IPS DF 4.7 (cell line): ENCODE measurements at regions not wholly inside any gene's neighbourhood (a gene's known extent, or its start where the extent isn't known, plus 50 kb on each side); places are given as distances from the start of the nearest gene placed in this dataset.
"Not testable (repeated sequence)": the region's sequence is repeated elsewhere in the genome, so short reads cannot be mapped to it uniquely, and the experiment has no call there.

ENCODE experiments used
- DNase-seq: peaks from one replicate; pipeline ENCODE4 v3.0.0-alpha.2; 2013; ENCODE audit warnings: low spot score; ENCODE audit errors: extremely low read depth

DNA sequence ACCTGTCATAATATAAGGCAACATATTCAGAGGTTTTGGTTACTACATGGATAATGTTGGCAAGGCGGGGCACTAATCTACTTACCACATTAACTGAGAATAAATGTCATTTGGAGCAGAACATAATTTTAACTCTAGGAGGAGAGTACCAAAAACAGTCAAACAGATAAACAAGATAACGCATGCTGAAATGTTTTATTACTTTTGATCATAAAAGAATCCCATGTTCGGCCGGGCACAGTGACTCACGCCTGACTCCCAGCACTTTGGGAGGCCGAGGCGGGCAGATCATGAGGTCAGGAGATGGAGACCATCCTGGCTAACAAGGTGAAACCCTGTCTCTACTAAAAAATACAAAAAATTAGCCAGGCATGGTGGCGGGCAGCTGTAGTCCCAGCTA, 173.8 kb upstream of the NUDT12 start:
- DNase-seq: not testable (repeated sequence)

DNA sequence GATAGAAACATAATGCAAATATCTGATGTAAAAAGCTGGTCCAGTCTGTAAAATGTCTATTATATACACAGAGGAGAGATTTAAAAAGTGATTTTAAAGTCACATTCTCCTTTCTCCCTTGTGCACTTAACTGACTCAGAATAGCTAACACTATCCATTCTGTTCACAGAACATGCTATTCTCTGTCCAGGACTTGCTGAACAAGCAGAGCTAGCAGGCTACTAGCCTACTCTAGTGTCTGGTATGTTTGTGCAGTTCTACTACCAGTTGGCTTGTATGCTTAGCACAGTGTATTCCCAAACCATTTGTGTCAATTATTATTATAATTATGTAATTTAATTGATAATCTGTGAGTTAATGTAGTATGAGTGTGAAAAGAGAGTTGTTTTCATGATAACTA, 161.7 kb upstream of the NUDT12 start:
- DNase-seq: no peak

DNA sequence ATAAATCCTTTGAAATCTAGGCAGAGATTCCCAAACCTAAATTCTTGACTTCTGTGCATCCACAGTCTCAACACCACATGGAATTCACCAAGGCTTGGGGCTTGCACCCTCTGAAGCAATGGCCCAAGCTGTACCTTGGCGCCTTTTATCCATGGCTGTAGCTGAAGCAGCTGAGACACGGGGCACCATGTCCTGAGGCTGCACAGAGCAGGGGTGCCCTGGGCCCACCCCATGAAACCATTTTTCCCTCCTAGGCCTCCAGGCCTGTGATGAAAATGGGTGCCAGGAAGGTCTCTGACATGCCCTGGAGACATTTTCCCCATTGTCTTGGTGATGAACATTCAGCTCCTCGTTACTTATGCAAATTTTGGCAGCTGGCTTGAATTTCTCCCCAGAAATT, 158.6 kb upstream of the NUDT12 start:
- no peak for DNase-seq

DNA sequence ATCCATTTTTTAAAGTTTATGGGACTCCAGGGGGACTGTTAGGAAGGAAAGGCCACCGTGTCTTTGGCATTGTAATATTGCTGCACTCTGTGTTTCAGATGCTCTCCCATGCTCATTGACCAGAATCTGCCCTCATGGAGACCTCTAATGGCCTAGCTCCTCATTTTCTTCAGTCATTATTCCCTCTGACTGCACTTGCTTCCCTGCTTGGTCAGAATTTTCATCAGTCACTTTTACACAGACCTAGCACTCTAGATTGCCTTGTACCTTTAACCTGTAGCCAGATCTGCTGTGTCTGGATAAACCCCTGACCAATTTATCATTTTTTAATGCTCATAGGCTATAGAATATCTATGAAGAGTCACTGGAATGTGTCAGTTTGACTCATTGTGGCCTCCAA, 155.5 kb upstream of the NUDT12 start:
- no peak for DNase-seq

DNA sequence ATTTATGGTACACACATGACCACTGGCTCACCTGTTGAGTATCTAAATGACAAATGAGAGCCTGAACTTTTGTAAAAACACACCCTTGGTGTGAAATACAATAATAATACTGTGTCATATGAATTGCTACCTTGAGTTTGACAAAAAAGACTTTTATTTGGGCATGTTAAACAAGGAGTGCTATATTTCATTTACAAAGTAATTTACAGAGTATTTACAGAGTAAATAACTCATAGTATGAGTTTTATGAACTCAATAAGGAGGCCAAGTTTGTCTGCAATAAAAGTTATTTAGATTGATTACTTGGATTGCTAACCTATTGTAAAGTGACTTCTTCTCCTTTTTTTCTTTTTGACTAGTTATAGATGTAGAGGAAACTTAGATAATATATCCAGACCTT, 146.0 kb upstream of the NUDT12 start:
- DNase-seq: no peak

DNA sequence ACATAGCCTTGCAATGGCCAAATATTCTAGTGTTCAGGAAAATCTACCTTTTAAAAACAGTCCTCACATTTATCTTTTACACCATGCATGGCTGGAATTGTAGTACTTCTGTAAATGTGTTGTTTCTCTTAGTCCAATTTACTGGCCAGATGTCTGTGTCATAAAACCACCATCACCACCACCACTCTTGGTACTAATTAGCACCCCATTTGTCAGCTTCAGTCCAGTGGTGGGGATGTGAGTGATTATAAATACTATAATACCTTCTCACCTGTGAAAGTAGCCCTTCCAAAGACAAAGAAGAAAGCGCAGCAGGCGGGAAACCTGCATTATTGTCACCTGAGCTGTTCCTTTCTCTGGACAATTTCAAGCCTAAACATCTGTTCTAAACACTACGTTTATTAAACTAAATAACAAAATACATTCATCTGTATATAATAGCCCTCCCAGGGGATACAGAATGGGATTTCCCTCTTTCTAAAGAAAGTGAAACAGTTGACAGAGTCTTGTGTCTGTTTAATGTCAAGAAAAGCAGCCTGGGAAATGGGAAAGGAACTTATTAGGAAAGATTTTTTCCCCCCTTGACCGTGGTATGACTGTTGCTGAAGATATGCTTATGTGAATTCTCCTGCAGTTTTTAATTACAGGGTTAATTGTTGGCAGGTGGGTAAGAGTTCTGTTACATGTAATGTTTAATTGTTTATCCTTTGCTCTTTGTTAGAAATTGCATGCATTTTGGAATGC, 144.5 kb upstream of the NUDT12 start:
- no peak for DNase-seq

DNA sequence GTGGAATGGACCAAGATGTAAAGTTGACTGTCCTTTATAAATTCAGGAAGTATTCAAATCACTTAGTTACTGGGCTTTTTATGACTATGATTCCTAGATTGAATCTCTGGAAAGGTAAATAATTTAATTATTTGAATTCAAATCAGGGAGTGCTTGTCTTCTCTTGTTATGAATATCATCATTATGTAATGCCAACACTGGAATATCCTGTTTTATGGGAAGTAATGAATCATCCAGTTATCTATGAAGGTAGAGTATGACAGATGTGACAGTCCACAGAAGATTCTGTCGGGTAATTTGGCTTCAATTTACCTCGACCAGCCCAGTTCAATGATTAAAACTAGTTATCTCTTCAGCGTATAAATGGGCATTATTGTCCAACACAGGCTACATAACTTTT, 141.0 kb upstream of the NUDT12 start:
- no peak for DNase-seq

DNA sequence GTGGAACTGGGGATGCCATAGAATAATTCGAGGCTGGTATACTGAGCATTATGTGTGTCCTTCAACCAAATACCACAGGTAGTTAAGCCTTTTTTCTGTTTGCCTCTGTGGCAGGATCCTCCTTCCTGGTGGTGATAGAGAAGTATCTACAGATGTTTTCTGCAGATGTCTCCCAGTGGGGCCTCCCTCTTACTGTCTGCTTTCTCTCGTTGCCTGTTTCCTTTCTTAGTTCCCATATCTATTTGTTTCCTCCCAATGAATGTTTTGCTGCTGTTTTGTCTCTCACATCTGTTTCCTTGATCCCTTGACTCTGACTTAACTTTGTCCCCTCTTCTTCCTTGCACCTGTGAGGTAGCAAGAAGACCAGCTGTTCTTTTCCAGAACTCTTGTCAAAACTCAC, 130.9 kb upstream of the NUDT12 start:
- DNase-seq: no peak

DNA sequence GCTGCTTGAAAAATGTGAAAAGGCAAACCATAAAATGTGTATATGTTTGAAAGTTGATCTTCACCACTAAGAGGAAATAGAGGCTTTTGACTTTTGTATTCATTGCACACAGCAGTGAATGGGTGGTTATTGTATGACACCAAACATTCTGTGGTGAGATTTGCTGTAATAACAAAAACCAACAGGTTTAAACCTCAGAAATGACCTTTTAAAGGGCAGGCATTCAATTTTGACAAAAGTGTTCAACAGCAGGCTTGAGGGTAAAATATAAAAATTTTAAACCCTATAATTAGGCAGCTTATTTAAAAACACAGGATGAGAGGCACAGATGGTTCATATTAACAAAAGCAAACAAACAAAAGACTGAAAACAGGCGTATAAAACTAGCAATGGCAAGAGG, 128.1 kb upstream of the NUDT12 start:
- DNase-seq: no peak

DNA sequence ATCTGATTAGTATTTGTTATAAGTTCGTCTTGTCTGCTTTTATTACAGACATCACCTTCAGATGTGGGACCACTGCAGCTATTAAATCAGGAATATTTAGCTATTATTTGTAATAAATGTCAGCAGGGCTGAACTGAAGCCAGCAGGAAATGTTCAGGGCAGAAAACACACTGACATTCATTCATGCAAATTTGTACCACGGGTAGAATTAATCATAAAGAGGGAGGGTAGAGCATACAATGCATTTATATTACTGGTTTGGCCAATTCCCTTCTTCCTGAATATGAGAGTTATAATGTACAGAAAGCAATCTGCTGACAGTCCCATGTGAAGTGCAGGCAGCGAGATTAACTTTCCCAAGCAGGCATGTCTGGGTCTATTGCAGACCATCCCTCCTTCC, 117.3 kb upstream of the NUDT12 start:
- DNase-seq: no peak

DNA sequence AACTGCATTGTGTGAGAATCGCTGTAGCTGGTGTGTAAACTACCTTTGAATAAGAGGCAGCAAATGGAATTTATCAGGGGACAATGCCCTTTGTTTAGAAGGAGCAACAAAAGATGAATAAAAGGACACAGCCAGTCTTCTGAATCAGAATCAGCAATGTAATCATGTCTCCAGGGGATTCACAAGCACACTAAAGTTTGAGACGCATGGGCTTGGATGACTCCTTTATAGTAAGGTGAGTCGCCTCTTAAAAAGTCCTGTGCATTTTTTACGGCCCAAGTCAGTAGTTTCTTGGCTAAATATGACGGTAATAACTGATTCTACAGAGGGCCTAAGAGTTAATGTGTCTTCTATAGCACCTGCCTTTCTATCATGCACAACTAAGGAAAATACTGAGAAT, 113.6 kb upstream of the NUDT12 start:
- DNase-seq: not testable (repeated sequence)

DNA sequence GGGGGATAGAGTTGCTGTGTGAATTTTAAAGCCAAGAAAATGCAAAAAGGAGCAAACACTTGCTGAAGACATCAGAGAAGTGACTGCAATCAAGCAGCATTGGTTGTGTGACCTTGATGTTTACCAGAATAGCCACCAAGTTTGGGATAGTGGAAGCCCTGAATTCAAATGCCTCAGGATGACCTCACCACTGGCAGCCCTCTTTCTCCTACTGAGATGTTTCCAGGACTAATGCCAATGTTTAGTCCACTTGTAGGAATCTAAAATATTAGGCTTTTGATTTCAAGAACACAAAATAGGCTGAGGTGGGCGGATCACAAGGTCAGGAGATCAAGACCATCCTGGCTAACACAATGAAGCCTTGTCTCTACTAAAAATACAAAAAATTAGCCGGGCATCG, 112.2 kb upstream of the NUDT12 start:
- no peak for DNase-seq

DNA sequence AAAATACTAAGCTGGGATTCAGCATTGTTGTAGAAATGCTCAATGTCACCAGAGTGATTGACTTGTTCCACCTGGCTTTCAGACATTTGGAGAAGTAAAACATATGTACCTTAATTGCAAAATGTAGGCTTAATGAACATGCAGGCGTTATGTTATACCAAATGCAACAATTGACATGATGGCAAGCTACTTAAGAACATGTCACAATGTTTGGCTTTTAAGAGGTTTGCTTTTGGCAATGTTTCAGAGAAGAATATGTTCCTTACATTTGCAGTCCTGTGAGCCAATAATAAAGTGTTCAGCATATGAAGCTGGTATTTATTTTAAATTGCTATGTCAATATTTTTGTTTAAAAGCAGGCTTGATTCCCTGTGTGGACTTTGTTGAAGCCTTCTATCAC, 111.7 kb upstream of the NUDT12 start:
- DNase-seq: no peak

DNA sequence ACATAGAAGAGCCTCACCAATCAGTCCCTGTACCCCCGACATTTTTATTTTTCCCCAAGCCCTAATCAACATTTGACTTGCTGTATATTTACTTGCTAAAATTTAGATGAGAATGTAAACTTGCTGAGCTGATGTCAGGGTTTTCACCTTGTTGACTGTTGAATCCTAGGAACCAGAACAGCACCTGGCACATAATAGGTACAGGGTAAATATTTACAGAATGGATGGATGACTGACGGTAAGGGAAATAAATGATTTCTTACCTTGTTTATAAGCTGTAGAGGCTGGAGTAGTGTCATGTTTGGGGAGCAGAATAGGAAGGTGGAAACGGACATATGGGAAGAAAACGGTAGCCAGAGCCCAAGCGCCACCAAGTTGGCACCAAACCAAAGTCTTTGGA, 107.0 kb upstream of the NUDT12 start:
- DNase-seq: no peak

DNA sequence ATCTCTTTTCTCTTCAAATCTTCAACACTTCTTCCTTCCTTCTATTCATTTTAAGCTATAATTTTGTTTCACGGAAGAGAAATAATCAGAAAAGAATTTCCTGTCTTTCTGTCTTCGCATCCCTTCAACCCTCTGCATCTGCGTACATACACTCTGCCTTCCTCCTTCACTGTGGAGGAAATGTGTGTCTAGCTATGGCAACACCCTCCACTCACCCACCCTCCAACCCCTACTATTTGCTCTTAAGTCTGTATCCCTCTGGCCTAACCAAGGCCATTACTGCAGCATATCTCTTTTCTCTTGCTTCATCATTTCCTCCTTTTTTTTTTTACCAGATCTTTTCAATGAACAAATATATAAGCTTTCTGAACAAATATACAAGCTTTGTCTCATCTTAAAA, 105.7 kb upstream of the NUDT12 start:
- no peak for DNase-seq

DNA sequence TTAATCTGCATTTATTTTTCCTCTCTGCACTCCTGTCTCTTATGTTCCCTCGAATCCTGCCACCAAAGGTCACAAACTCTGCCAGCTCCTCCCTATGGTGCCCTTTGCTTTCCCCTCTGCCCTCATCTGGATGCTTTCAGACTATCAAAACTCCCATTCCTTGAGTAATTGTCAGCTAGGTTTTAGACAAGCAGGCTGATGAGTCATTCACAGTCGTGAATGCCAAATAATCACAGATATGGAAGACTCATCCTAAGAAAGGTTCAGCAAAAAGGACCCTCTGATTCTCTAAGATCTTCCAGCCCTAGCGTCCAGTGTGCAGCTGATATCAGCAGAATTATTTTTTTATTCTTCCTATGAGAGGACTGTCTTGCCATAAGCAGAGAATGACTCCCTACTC, 104.5 kb upstream of the NUDT12 start:
- no peak for DNase-seq

DNA sequence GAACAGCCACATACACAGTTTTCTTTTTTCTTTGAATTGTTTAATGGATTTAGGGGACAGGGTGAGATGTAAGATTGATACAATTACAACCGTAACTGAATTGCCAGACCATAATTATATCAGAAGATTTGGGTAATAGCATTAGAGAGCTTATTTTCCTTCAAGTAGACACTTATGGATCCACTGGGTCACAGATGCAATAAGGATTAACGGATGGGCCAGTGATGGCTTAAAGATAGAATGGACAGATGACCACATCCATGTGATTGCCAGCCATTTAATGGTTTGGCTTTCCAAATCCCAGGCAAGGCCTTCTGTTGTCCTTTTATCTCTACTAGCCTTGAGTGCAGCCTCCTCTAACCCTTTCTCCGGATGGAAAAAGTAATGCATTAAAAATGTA, 94.7 kb upstream of the NUDT12 start:
- DNase-seq: no peak

DNA sequence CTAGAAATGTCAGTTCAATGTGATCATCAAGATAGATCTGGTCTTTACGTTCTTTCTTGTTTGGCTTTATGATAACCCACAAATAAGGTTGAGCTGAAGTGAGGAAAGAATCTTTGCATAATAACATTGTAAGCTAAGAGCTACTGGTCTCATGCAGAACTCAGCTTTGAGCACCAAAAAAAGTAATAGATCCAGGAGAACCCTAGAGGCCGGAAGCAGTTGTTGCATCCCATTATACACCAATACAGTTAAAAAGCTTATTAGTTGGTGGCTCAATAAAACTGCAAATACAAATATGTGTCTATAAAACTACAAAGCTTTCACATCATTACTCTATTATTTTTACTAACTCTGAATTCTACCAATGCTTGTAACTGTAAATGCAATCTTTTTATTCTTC, 85.5 kb upstream of the NUDT12 start:
- no peak for DNase-seq

DNA sequence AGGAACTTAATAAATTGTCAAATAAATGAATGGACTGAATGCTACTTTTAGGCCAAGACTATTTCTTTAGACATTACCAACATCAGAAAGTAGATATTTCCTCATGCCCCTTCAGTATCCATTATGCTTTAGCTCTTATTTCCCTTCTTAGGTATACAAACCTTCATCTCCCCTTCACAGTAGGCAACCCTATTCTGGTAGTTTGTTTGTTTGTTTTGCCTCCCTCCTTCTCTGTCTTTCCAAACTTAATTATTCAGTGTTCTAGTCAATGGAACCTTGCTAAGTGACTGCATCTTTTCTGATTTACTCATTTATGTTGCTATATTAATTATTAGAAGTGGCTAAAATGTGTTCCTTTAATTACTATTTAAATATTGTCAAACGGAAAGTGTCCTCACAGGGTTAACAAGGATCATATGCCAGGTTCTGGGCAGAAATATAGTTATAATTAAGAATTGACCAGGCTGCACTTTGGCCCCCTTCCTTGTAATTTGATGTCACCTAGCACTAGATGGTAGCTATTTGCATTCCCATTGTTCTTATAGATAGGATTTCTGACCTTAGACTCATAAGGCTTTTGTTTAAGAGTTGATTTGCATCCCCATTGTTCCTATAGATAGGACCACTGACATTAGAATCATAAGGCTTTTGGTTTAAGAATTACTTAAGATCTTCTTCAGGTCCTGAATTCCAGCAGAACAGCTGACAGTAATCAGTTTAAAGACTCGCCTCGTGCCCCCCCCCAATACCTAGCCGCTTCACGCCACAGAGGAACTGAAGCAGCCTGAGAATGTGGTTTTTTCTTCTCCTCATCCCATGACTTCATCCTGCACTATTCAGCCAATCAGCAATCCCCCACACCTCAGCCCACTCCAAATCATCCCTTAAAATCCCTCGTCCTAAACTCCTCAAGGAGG, 84.4 kb upstream of the NUDT12 start:
- DNase-seq: no peak

DNA sequence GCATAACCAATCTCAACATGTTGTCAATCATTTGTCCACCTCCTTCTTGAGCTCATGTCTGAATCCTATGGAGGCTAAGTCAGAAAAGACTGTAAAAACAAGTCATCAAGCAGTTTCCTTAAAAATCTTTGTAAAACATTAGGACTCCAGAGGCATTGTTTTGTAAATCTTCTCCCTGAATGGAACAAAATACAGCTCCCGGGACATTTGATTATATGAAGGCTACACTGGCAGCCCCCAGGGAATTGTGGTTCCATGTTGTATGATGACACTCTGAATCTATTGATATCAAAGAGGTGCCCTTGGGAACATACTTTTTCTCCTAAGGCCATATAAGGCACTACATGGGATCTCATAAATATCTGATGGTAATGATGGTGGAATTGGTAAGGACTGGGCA, 83.2 kb upstream of the NUDT12 start:
- DNase-seq: no peak

DNA sequence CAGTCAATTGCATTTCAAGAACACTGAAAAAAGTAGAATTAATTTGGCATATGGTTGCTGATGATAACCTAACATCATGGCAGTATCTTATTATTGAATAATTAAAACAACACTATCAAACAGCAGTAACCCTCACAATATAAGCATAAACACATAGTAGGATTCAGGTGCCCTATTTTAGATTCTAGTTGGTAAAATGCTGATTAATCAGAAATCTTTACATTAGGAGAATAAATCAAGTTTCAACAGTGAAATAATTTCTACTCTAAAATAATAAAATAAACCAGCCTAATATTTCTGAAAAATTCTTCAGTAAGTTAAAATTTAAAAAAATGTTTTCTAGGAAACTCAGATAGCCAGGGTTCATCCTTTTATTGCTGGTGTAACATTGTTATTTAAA, 76.4 kb upstream of the NUDT12 start:
- no peak for DNase-seq

DNA sequence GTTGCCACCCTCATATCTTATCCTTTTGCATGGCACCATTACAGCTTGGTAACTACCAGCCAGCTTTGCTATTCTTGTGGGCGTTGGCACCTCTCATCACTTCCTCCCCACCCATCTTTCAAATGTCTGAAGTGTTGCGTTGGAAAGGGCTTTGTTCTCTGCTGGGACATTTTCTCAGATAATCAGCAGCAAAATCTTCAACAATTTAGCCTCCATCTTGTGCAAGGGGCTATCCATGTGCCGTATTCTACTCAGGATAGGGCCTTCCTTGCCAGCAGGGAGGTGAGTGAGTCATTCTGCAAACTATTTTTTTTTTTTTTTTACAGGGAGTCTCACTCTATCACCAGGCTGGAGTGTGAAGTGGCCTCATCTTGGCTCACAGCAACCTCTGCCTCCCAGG, 62.1 kb upstream of the NUDT12 start:
- no peak for DNase-seq

DNA sequence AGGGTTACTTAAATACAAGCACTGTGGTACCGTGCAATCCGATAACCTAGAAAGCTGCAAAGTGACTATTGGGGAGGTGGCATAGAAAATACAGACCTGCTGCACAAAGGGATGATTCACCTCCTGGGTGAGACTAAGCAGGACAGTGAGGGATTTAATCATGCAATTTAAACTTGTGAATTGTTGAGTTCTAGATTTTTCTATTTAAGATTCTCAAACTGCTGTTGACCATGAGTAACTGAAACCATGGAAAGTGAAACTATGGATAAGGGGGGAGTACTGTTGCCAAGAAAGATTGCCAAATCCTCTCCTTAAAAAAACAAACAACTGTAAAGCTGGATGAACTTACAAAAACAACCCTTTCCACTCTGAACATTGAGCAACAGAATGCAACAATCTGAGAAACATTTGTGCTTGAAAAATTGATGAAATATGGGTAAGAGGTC, 61.5 kb upstream of the NUDT12 start:
- DNase-seq: no peak
